ENCODE measurements at regions not wholly inside any gene's neighbourhood (a gene's known extent, or its start where the extent isn't known, plus 50 kb on each side); places are given as distances from the start of the nearest gene placed in this dataset.

GRCh38 chr10:4775808-4776207 is 50.2 kb upstream of the AKR1E2 start:
- TF ChIP-seq, protein P1, sequence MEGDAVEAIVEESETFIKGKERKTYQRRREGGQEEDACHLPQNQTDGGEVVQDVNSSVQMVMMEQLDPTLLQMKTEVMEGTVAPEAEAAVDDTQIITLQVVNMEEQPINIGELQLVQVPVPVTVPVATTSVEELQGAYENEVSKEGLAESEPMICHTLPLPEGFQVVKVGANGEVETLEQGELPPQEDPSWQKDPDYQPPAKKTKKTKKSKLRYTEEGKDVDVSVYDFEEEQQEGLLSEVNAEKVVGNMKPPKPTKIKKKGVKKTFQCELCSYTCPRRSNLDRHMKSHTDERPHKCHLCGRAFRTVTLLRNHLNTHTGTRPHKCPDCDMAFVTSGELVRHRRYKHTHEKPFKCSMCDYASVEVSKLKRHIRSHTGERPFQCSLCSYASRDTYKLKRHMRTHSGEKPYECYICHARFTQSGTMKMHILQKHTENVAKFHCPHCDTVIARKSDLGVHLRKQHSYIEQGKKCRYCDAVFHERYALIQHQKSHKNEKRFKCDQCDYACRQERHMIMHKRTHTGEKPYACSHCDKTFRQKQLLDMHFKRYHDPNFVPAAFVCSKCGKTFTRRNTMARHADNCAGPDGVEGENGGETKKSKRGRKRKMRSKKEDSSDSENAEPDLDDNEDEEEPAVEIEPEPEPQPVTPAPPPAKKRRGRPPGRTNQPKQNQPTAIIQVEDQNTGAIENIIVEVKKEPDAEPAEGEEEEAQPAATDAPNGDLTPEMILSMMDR (IDR thresholded peaks at IDR 0.05; ENCODE audit: insufficient read depth, low read length): no peak
- no peak overlapping the region for H3K4me3 ChIP-seq (ENCODE audit: low read depth, low read length)
- DNase-seq (ENCODE audit: low read depth): no peak

DNA sequence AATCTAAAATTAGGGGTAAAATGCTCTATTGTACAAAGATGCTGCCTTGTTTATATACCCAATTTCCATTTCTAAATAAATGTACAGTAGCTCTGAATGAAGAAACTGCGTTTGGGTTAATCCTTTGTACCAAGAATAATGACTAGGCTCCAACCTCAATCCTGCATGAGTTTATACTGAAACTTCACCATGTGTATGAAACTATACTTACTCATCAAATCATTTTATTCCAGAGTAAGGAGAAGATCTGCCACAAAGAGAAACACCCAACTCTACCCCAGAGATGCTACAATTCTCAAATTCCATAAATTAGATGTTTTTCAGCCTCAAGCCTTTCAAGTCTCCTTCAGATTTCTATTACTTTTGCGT is 53.8 kb upstream of the AKR1E2 start:
- DNase-seq (ENCODE audit: low read depth): no peak
- TF ChIP-seq, protein P1 (IDR thresholded peaks at IDR 0.05; ENCODE audit: insufficient read depth, low read length): no peak
- H3K4me3 ChIP-seq (ENCODE audit: low read depth, low read length): no peak overlapping the region

- peak; percentile 83 for DNase-seq (ENCODE audit: low read depth)
- TF ChIP-seq, protein P1 (IDR thresholded peaks at IDR 0.05; ENCODE audit: insufficient read depth, low read length): no peak
- peak overlapping the region; percentile 4 for H3K4me3 ChIP-seq (ENCODE audit: low read depth, low read length)
Observed at GRCh38 chr10:4771554-4772201, 54.3 kb upstream of the AKR1E2 start.

DNA sequence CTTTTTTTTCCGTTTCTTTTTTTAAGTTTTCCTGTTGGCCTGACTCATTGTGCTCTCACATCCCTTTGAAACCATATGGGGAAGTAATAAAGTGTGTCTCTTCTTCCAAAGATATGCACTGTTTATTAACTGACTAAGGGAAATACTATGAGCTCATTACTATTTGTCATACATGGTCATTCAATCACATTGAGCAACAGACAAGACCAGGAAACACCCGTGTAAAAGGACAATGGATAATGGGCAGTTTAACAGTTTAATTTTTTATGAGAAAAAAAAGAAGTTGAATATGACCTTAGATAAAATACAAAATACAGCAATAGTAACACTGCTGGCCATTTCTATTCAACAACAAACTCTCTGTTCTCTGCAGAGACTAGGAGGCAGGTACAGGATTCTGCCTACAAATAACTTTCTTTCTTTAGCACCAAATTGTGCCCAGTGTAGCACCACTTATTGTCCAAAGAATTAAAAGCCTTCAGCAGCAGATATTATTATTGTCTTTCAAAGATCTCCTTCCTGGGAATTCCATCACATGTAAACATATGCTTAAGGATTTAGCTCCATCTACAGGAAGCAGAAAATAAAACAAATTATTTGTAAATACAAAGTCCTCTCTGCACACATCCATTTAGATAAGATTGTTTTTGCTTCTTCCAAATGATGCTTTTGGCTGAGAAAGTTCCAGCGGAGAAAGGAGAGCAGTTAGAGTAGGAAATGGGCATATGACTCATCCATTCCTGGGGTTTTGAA is 55.0 kb upstream of the AKR1E2 start:
- peak; percentile 97 for DNase-seq (ENCODE audit: low read depth)
- H3K4me3 ChIP-seq (ENCODE audit: low read depth, low read length): no peak overlapping the region
- TF ChIP-seq, protein P1 (IDR thresholded peaks at IDR 0.05; ENCODE audit: insufficient read depth, low read length): peak; percentile 27

- DNase-seq (ENCODE audit: low read depth): no peak
- TF ChIP-seq, protein P1 (IDR thresholded peaks at IDR 0.05; ENCODE audit: insufficient read depth, low read length): no peak
- no peak overlapping the region for H3K4me3 ChIP-seq (ENCODE audit: low read depth, low read length)
Observed at GRCh38 chr10:4768416-4768815, 57.6 kb upstream of the AKR1E2 start.

- TF ChIP-seq, protein P1 (IDR thresholded peaks at IDR 0.05; ENCODE audit: insufficient read depth, low read length): peak; percentile 69
- H3K4me3 ChIP-seq (ENCODE audit: low read depth, low read length): no peak overlapping the region
- DNase-seq (ENCODE audit: low read depth): peak; percentile 75
Observed at GRCh38 chr10:4767033-4767814, 58.8 kb upstream of the AKR1E2 start.

Data from fibroblast of the aortic adventitia (primary cell).